ENCODE measurements at regions not wholly inside any gene's neighbourhood (a gene's known extent, or its start where the extent isn't known, plus 50 kb on each side); places are given as distances from the start of the nearest gene placed in this dataset.

- no peak for TF ChIP-seq ZNF143 (CRISPR knock-in tag; IDR thresholded peaks at IDR 0.05)
- no peak for TF ChIP-seq ZFP91 (CRISPR knock-in tag; IDR thresholded peaks at IDR 0.05; ENCODE audit: borderline replicate concordance)
- no peak for TF ChIP-seq SMC3 (IDR thresholded peaks at IDR 0.05; ENCODE audit: low read length)
- no peak for TF ChIP-seq CTCF (CRISPR knock-in tag; IDR thresholded peaks at IDR 0.05)
- no peak for TF ChIP-seq EZH2 (conservative IDR thresholded peaks at IDR 0.05; ENCODE audit: low read depth, low read length)
- TF ChIP-seq NR2F6 (IDR thresholded peaks at IDR 0.05): no peak
- no peak for TF ChIP-seq NR2F6 (CRISPR knock-in tag; IDR thresholded peaks at IDR 0.05)
- TF ChIP-seq ZNF878 (CRISPR knock-in tag; IDR thresholded peaks at IDR 0.05): no peak
- TF ChIP-seq CBX2 (IDR thresholded peaks at IDR 0.05; ENCODE audit: low read depth, low read length): no peak
- no peak for TF ChIP-seq CBX2 (CRISPR knock-in tag; IDR thresholded peaks at IDR 0.05; ENCODE audit: low read depth)
- TF ChIP-seq SMYD3 (CRISPR knock-in tag; IDR thresholded peaks at IDR 0.05): no peak
Observed at GRCh38 chr1:199705825-199706224, 321.7 kb upstream of the NR5A2 start.
